Lower leg skin (tissue), 3 donors: ENCODE measurements at regions not wholly inside any gene's neighbourhood (a gene's known extent, or its start where the extent isn't known, plus 50 kb on each side); places are given as distances from the start of the nearest gene placed in this dataset.

Experiments used
- POLR2A ChIP-seq, 2 donors: fragments of 450-650 bp; IDR thresholded peaks; one replicate each; pipeline ENCODE4 v1.6.1; 2016 to 2017; ENCODE audit warnings: antibody characterized with exemption in 2 of 2, mild to moderate bottlenecking in 1 of 2, moderate library complexity in 1 of 2
- TF ChIP-seq, protein P1 (sequence below), 3 donors: fragments of 450-650 bp; IDR thresholded peaks; one replicate each; pipeline ENCODE4 v1.5.1; 2016; ENCODE audit warnings: antibody characterized with exemption in 3 of 3, mild to moderate bottlenecking in 3 of 3, moderate library complexity in 2 of 3

DNA sequence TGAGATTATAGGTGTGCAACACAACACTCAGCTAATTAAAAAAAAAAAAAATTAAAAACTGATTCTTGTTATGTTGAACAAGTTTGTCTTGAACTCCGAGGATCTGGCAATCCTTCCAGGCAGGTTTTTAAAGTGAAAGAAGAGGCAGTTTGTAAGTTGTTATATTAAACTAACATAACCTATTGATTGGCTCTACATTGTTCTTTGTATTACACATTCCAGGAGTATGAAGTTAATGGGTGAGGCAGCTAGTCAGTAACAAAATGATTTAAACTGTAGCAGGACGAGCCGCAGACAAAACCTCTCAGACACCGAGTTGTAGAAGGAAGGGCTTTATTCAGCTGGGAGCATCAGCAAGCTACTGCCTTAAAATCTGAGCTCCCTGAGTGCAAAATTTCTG is 1953.9 kb upstream of the CDH6 start:
- no peak for TF ChIP-seq POLR2A (IDR thresholded peaks at IDR 0.05)
- TF ChIP-seq, protein P1, sequence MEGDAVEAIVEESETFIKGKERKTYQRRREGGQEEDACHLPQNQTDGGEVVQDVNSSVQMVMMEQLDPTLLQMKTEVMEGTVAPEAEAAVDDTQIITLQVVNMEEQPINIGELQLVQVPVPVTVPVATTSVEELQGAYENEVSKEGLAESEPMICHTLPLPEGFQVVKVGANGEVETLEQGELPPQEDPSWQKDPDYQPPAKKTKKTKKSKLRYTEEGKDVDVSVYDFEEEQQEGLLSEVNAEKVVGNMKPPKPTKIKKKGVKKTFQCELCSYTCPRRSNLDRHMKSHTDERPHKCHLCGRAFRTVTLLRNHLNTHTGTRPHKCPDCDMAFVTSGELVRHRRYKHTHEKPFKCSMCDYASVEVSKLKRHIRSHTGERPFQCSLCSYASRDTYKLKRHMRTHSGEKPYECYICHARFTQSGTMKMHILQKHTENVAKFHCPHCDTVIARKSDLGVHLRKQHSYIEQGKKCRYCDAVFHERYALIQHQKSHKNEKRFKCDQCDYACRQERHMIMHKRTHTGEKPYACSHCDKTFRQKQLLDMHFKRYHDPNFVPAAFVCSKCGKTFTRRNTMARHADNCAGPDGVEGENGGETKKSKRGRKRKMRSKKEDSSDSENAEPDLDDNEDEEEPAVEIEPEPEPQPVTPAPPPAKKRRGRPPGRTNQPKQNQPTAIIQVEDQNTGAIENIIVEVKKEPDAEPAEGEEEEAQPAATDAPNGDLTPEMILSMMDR (IDR thresholded peaks at IDR 0.05), result no peak
